Mesothelial cell of epicardium (in vitro differentiated cells): ENCODE measurements at regions not wholly inside any gene's neighbourhood (a gene's known extent, or its start where the extent isn't known, plus 50 kb on each side); places are given as distances from the start of the nearest gene placed in this dataset.
"Not testable (repeated sequence)": the region's sequence is repeated elsewhere in the genome, so short reads cannot be mapped to it uniquely, and the experiment has no call there.

ENCODE experiments used
- DNase-seq, 2 experiments: peaks; one replicate each; pipeline ENCODE4 v3.0.0; 2021; ENCODE audit warnings: low spot score in 2 of 2; ENCODE audit not compliant: unreplicated experiment in 2 of 2
- H3K27ac Mint-ChIP-seq: 2 replicates; pipeline ENCODE4 v1.8.0; 2021; ENCODE audit warnings: mixed read lengths
- H3K27me3 Mint-ChIP-seq: 2 replicates; pipeline ENCODE4 v1.8.0; 2021; ENCODE audit warnings: low read depth, mixed read lengths
- H3K36me3 Mint-ChIP-seq: 2 replicates; pipeline ENCODE4 v1.8.0; 2021; ENCODE audit warnings: mixed read lengths
- H3K4me1 Mint-ChIP-seq: 2 replicates; pipeline ENCODE4 v1.8.0; 2021; ENCODE audit warnings: mixed read lengths
- H3K4me3 Mint-ChIP-seq: 2 replicates; pipeline ENCODE4 v1.8.0; 2021; ENCODE audit warnings: mild to moderate bottlenecking, moderate library complexity, mixed read lengths
- H3K9me3 Mint-ChIP-seq: 2 replicates; pipeline ENCODE4 v1.8.0; 2021; ENCODE audit warnings: mixed read lengths
- TF ChIP-seq, protein P1 (sequence below): fragments of 200-600 bp; sonication (generic); IDR thresholded peaks from one replicate; pipeline ENCODE4 v1.5.0; 2021; ENCODE audit warnings: antibody characterized with exemption; ENCODE audit not compliant: unreplicated experiment

DNA sequence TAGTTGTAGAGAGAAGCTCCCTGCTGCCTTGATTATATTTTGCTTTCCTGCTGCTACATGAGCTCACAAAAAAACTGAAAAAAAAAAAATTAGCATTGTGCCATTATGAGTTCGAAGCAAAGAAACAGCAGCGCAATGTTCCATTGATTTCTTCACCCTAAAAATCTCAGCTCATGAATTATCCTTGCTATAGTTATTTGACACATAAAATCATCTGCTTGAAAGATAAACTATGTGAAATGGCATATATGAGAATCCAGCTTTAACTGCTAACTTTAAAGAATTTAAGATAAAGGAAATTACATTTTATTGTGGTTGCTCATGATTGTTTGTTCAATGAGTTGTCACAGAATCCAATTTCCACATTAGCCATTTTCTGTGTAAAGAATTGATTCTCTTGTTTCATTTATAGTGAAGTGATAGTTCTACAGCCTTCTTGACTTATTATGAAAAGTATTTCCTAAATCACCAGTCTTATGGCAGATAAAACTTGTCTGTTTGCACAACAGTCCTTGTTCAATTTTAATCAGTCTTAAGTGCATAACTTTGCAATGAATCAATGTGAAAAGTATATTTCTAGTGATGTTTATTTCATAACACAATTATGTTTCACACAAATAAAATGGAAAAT is 1275.0 kb upstream of the CDH9 start:
- TF ChIP-seq, protein P1, sequence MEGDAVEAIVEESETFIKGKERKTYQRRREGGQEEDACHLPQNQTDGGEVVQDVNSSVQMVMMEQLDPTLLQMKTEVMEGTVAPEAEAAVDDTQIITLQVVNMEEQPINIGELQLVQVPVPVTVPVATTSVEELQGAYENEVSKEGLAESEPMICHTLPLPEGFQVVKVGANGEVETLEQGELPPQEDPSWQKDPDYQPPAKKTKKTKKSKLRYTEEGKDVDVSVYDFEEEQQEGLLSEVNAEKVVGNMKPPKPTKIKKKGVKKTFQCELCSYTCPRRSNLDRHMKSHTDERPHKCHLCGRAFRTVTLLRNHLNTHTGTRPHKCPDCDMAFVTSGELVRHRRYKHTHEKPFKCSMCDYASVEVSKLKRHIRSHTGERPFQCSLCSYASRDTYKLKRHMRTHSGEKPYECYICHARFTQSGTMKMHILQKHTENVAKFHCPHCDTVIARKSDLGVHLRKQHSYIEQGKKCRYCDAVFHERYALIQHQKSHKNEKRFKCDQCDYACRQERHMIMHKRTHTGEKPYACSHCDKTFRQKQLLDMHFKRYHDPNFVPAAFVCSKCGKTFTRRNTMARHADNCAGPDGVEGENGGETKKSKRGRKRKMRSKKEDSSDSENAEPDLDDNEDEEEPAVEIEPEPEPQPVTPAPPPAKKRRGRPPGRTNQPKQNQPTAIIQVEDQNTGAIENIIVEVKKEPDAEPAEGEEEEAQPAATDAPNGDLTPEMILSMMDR = no peak
- no peaks in the 10 kb centered on the region for H3K36me3 Mint-ChIP-seq
- peaks cover 5% of the 10 kb centered on the region for H3K4me1 Mint-ChIP-seq
- no peak overlapping the region for H3K27ac Mint-ChIP-seq
- peaks cover 6% of the 10 kb centered on the region for H3K9me3 Mint-ChIP-seq
- DNase-seq = no peak
- H3K4me3 Mint-ChIP-seq = no peak overlapping the region
- no peaks in the 10 kb centered on the region for H3K27me3 Mint-ChIP-seq

DNA sequence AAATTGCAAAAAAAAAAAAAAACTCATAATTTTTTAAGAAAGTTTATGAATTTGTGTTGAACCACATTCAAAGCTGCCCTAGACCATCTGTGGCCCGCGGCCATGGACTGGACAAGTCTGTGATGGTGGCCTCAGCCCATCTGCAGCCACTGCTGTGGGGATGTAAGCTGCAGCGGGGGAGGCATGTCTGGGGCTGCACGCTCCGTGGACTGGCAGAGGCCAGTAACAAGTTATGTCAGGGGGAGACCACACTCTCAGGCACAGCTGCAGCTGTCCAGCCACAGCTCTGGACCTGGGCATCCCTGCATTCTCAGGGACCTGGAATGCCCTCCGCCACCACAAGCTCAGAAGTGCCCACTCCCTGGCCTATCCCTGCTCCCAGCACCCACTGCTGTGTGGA is 1272.3 kb upstream of the CDH9 start:
- Mint-ChIP-seq H3K27ac (no peak overlapping the region), H3K27me3 (no peaks in the 10 kb centered on the region), H3K9me3 (peaks cover 7% of the 10 kb centered on the region), H3K4me3 (no peak overlapping the region), H3K36me3 (peaks cover 2% of the 10 kb centered on the region), H3K4me1 (peaks cover 5% of the 10 kb centered on the region)
- TF ChIP-seq, protein P1 = no peak
- DNase-seq = no peak

DNA sequence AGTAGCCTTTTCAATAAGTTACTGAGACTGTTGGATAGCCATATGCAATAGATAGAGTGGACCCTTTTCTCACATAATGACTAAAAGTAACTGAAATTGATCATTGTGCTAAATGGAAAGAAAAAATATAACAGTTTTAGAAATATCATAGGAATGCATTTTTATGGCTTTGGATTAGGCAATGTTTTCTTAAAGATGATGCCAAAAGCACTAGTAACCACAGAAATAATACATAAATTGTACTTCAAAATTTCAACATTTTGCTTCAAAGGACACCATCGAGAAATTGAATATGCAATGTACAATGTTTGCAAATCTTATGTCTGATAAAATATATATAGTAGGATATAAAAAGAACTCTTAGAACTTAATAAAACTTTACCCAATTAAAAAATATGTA is 1267.5 kb upstream of the CDH9 start:
- no peaks in the 10 kb centered on the region for H3K27me3 Mint-ChIP-seq
- no peak overlapping the region for H3K27ac Mint-ChIP-seq
- DNase-seq = no peak
- H3K9me3 Mint-ChIP-seq = peaks cover 26% of the 10 kb centered on the region
- no peaks in the 10 kb centered on the region for H3K4me1 Mint-ChIP-seq
- no peak overlapping the region for H3K4me3 Mint-ChIP-seq
- peaks cover 2% of the 10 kb centered on the region for H3K36me3 Mint-ChIP-seq
- TF ChIP-seq, protein P1 = no peak

DNA sequence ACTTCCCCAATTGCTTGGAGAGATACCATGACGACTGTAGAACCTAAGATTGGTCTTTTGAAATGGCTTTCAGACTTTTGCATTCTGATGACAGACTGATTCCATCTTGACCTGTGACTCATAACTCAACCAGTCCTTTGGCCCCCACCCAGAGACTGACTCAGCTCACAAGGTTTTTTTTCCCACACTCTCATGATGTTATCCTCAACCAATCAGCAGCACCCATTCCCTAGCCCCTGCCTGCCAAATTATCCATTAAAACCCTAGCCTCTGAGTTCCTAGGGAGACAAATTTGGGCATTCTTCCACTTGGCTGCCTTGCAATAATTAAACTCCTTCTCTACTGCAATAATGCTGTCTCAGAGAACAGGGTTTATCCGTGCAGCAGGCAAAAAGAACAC is 1263.3 kb upstream of the CDH9 start:
- no peak overlapping the region for H3K27ac Mint-ChIP-seq
- no peak overlapping the region for H3K4me3 Mint-ChIP-seq
- TF ChIP-seq, protein P1 = no peak
- H3K9me3 Mint-ChIP-seq = peaks cover 30% of the 10 kb centered on the region
- no peaks in the 10 kb centered on the region for H3K27me3 Mint-ChIP-seq
- H3K36me3 Mint-ChIP-seq = peaks cover 4% of the 10 kb centered on the region
- no peak for DNase-seq
- peaks cover 2% of the 10 kb centered on the region for H3K4me1 Mint-ChIP-seq

DNA sequence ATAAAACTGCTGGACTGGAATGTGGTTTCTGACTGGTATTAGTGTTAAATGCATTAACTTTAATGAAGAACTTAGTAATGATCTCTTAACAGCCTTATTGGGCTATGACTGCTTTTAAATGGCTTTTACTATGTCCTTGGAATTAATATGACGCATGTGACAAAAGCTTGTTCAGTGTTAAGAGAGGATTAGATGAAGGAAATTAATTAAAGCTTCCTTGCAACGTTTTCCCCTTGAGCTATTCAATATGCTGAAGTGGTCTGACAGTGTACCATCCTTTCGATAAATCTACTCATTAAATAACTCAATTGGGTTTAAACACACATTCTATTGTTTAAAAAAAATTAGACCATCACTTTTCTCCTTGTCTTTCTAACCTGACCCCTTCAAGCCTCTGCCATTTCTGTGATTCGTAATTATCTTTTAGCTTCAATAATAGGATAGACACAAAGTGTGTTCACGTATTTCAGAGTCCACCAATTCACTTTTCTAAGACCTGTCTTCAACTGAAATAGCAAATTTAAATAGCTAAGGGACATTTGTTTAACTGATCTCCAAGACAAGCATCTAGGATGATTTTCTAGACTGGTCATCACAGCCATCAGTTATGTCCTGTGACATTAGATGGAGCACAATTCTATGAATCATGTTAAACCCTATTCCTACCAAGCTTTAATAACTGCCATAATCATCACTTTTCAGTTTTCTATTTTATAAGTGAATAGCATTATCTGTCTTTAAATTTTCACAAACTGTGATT is 1258.0 kb upstream of the CDH9 start:
- Mint-ChIP-seq H3K4me1 (peaks cover 2% of the 10 kb centered on the region), H3K27ac (no peak overlapping the region)
- TF ChIP-seq, protein P1 = no peak

DNA sequence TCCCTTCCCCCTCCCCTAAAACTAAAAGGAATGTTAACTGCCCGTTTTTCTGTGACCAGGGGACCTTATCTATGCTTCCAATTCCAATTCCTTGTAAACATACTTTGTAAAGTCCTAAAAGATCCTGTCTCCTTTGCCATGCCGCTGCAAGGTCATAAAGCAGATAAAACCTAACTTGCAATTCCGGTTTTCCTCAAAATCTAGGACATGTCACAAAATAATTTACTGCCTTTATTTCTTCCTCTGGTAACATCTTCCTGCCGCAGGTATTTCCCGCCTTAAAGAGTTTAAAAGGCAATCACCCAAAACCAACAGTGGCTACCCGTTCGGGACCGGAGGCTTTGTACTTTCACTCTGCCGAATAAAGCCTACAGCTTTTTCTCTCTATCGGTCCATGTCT is 1248.6 kb upstream of the CDH9 start:
- Mint-ChIP-seq H3K4me3 (peak overlapping the region; percentile 44), H3K9me3 (peaks cover 13% of the 10 kb centered on the region), H3K4me1 (peaks cover 24% of the 10 kb centered on the region), H3K27ac (peak overlapping the region; percentile 18)
- not testable (repeated sequence) for H3K36me3 Mint-ChIP-seq, DNase-seq, H3K27me3 Mint-ChIP-seq

More for the DNA sequence above, 1258.0 kb upstream of the CDH9 start:
- no peak overlapping the region for H3K4me3 Mint-ChIP-seq
- peaks cover 23% of the 10 kb centered on the region for H3K9me3 Mint-ChIP-seq
- H3K36me3 Mint-ChIP-seq = peaks cover 4% of the 10 kb centered on the region
- no peaks in the 10 kb centered on the region for H3K27me3 Mint-ChIP-seq
- no peak for DNase-seq
